Fibroblast of lung (primary cell): ENCODE measurements at regions not wholly inside any gene's neighbourhood (a gene's known extent, or its start where the extent isn't known, plus 50 kb on each side); places are given as distances from the start of the nearest gene placed in this dataset.
"Not testable (repeated sequence)": the region's sequence is repeated elsewhere in the genome, so short reads cannot be mapped to it uniquely, and the experiment has no call there.

Experiments
- DNase-seq, 2 donors: peaks; one replicate each; pipeline versions ENCODE4 v3.0.0 to v3.0.0-alpha.2; 2010; ENCODE audit warnings: low read depth in 2 of 2
- H2AFZ ChIP-seq: 2 replicates; pipeline ENCODE4 v1.5.1; 2012; ENCODE audit warnings: low read length, control low read depth, inconsistent platforms
- H3K27ac ChIP-seq: 2 replicates; pipeline ENCODE4 v1.5.1; 2011; ENCODE audit warnings: low read length, control low read depth; ENCODE audit not compliant: insufficient read depth
- H3K27me3 ChIP-seq: 2 replicates; pipeline ENCODE4 v1.5.1; 2011; ENCODE audit warnings: mild to moderate bottlenecking, low read length; ENCODE audit not compliant: control insufficient read depth, insufficient read depth
- H3K36me3 ChIP-seq: 2 replicates; pipeline ENCODE4 v1.5.1; 2011; ENCODE audit warnings: low read length; ENCODE audit not compliant: control insufficient read depth, insufficient read depth
- H3K4me1 ChIP-seq: 2 replicates; pipeline ENCODE4 v1.5.1; 2011; ENCODE audit warnings: low read length; ENCODE audit not compliant: control insufficient read depth, insufficient read depth; ENCODE audit errors: extremely low read depth
- H3K4me2 ChIP-seq: 2 replicates; pipeline ENCODE4 v1.5.1; 2011; ENCODE audit warnings: low read length, control low read depth; ENCODE audit not compliant: insufficient read depth; ENCODE audit errors: extremely low read depth
- H3K4me3 ChIP-seq, 4 experiments: fragments of 200-600 bp in 1 of 4; sonication (generic) in 1 of 4; replicated peaks in 1 of 4; 2 replicates each; pipeline ENCODE4 v1.5.1; 2011 to 2016; ENCODE audit warnings: low read length in 4 of 4, low read depth in 3 of 4, mild to moderate bottlenecking in 3 of 4, control low read depth in 2 of 4, inconsistent platforms in 1 of 4, mixed read lengths in 1 of 4; ENCODE audit not compliant: insufficient read depth in 1 of 4; ENCODE audit errors: control extremely low read depth in 1 of 4
- H3K79me2 ChIP-seq: 2 replicates; pipeline ENCODE4 v1.5.1; 2012; ENCODE audit warnings: mild to moderate bottlenecking, low read length, inconsistent platforms; ENCODE audit not compliant: control insufficient read depth, insufficient read depth
- H3K9ac ChIP-seq: 2 replicates; pipeline ENCODE4 v1.5.1; 2011; ENCODE audit warnings: mild to moderate bottlenecking, low read length, control low read depth; ENCODE audit not compliant: insufficient read depth
- H3K9me3 ChIP-seq: 2 replicates; pipeline ENCODE4 v1.5.1; 2012; ENCODE audit warnings: low read depth, low read length; ENCODE audit not compliant: control insufficient read depth, insufficient read depth
- H4K20me1 ChIP-seq: 2 replicates; pipeline ENCODE4 v1.5.1; 2011; ENCODE audit warnings: low read length; ENCODE audit not compliant: control insufficient read depth, insufficient read depth; ENCODE audit errors: extremely low read depth

GRCh38 chr7:70989-71388, 121.4 kb upstream of the FAM20C start:
- not testable (repeated sequence) for H3K27ac ChIP-seq, H3K9me3 ChIP-seq, H3K27me3 ChIP-seq, H2AFZ ChIP-seq, H3K9ac ChIP-seq, H3K4me2 ChIP-seq, H3K4me3 ChIP-seq, H4K20me1 ChIP-seq, H3K79me2 ChIP-seq, H3K36me3 ChIP-seq, H3K4me1 ChIP-seq
- peak; percentile 64 to 80 for DNase-seq

- H4K20me1 ChIP-seq, H3K9me3 ChIP-seq, H3K27ac ChIP-seq, H3K4me1 ChIP-seq, H3K4me3 ChIP-seq, H2AFZ ChIP-seq, H3K79me2 ChIP-seq, H3K4me2 ChIP-seq, H3K27me3 ChIP-seq, H3K9ac ChIP-seq, H3K36me3 ChIP-seq: not testable (repeated sequence)
- DNase-seq, result peak in 1 of 2 donors; percentile 49
Measured at GRCh38 chr7:72266-73057, 119.9 kb upstream of the FAM20C start.

GRCh38 chr7:73058-73331, 119.4 kb upstream of the FAM20C start:
- H3K79me2 ChIP-seq, H3K9ac ChIP-seq, DNase-seq, H3K4me3 ChIP-seq, H4K20me1 ChIP-seq, H3K27me3 ChIP-seq, H2AFZ ChIP-seq, H3K27ac ChIP-seq, H3K9me3 ChIP-seq, H3K4me2 ChIP-seq, H3K4me1 ChIP-seq, H3K36me3 ChIP-seq: not testable (repeated sequence)

- not testable (repeated sequence) for H3K4me3 ChIP-seq, H3K9ac ChIP-seq, H3K4me2 ChIP-seq, H3K4me1 ChIP-seq, H3K36me3 ChIP-seq, H3K27ac ChIP-seq, H2AFZ ChIP-seq, H3K9me3 ChIP-seq, H3K79me2 ChIP-seq, H4K20me1 ChIP-seq, DNase-seq, H3K27me3 ChIP-seq
Measured at GRCh38 chr7:74008-74540, 118.3 kb upstream of the FAM20C start.

GRCh38 chr7:75511-75910, 116.9 kb upstream of the FAM20C start:
- not testable (repeated sequence) for DNase-seq, H4K20me1 ChIP-seq, H3K9me3 ChIP-seq, H3K4me3 ChIP-seq, H3K36me3 ChIP-seq, H2AFZ ChIP-seq, H3K27me3 ChIP-seq, H3K9ac ChIP-seq, H3K79me2 ChIP-seq, H3K27ac ChIP-seq, H3K4me1 ChIP-seq, H3K4me2 ChIP-seq

- not testable (repeated sequence) for DNase-seq
Measured at GRCh38 chr7:76202-76601, 116.2 kb upstream of the FAM20C start.

DNA sequence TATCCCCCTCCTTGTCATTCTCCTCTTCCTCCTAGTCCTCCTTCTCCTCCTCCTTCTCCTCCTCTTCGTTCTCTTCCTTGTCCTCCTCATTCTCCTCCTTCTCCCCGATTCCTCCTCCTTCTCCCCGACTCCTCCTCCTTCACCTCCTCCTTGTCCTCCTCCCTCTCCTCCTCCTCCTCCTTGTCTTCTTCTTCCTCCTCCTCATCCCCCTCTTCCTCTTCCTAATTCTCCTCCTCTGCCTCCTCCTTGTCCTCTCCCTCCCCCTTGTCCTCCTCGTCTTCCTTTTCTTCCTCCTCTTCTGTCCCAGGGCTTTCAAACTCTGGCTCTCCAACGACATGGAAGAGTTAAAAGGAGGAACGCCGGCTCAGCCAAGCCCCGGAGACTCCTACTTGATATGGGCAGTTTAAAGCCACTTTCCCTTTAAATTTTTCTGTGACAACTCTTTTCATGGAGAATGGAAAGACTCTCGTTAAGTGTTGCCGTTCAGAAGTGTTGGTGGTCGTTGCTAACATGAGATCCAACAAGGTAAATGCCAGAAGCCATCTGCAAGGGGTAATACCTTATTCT, 115.5 kb upstream of the FAM20C start:
- not testable (repeated sequence) for H2AFZ ChIP-seq, H3K36me3 ChIP-seq, H3K4me1 ChIP-seq, H3K4me2 ChIP-seq, H3K9ac ChIP-seq, H3K27me3 ChIP-seq, H3K79me2 ChIP-seq, H4K20me1 ChIP-seq, H3K9me3 ChIP-seq, H3K4me3 ChIP-seq, H3K27ac ChIP-seq, DNase-seq

More at GRCh38 chr7:76202-76601, 116.2 kb upstream of the FAM20C start:
- H3K36me3 ChIP-seq, H3K9me3 ChIP-seq, H2AFZ ChIP-seq, H3K79me2 ChIP-seq, H3K4me1 ChIP-seq, H3K4me3 ChIP-seq, H3K27ac ChIP-seq, H3K9ac ChIP-seq, H3K4me2 ChIP-seq, H4K20me1 ChIP-seq, H3K27me3 ChIP-seq: not testable (repeated sequence)
